PC-3 (cell line): ENCODE measurements at regions not wholly inside any gene's neighbourhood (a gene's known extent, or its start where the extent isn't known, plus 50 kb on each side); places are given as distances from the start of the nearest gene placed in this dataset.

Experiments
- ATAC-seq: fragments of 200-7000 bp; cut with Tn5 transposase; 2 replicates; pipeline ENCODE4 v1.9.1; 2020; ENCODE audit warnings: mild to moderate bottlenecking, moderate library complexity
- BruUV-seq: library from RNA; stranded (reverse); fragments of 400-500 nt; replicated peaks from 2 replicates; lab custom pipeline; 2021; lab: Mats Ljungman, UMichigan
- CTCF ChIA-PET: fragments of 300-600 bp; sonication (Branson Sonifier 250); formaldehyde crosslinking; loops from one replicate; lab custom pipeline; 2022; ENCODE audit warnings: antibody characterized with exemption; lab: Charles Lee
- POLR2A ChIA-PET: fragments of 300-600 bp; sonication (Branson Sonifier 250); formaldehyde crosslinking; loops from one replicate; lab custom pipeline; 2022; ENCODE audit warnings: antibody characterized with exemption; ENCODE audit not compliant: unreplicated experiment; lab: Charles Lee
- DNase-seq: peaks from one replicate; pipeline ENCODE4 v3.0.0-alpha.2; 2015
- H2AFZ ChIP-seq: fragments of 300-600 bp; sonication (generic); 2 replicates; pipeline ENCODE4 v1.6.0; 2016; ENCODE audit warnings: antibody characterized with exemption, low read length
- H3F3A ChIP-seq: fragments of 300-600 bp; sonication (generic); one replicate; pipeline ENCODE4 v1.6.0; 2017; ENCODE audit warnings: antibody characterized with exemption, low read length, control low read depth, mild to moderate bottlenecking; ENCODE audit not compliant: unreplicated experiment
- H3K27ac ChIP-seq: fragments of 300-600 bp; sonication (generic); 2 replicates; pipeline ENCODE4 v1.5.1; 2016; ENCODE audit warnings: mild to moderate bottlenecking, low read length
- H3K27me3 ChIP-seq: fragments of 300-600 bp; sonication (generic); 2 replicates; pipeline ENCODE4 v1.6.1; 2016; ENCODE audit warnings: low read length, mixed read lengths
- H3K36me3 ChIP-seq: fragments of 300-600 bp; sonication (generic); 2 replicates; pipeline ENCODE4 v1.6.1; 2016; ENCODE audit warnings: low read depth, mixed run types, low read length, mixed read lengths
- H3K4me1 ChIP-seq: fragments of 300-600 bp; sonication (generic); 2 replicates; pipeline ENCODE4 v1.5.1; 2016; ENCODE audit warnings: low read length; ENCODE audit not compliant: insufficient read depth
- H3K4me2 ChIP-seq: fragments of 300-600 bp; sonication (generic); 2 replicates; pipeline ENCODE4 v1.6.0; 2016; ENCODE audit warnings: low read length
- H3K4me3 ChIP-seq: fragments of 300-600 bp; sonication (generic); 2 replicates; pipeline ENCODE4 v1.5.1; 2016; ENCODE audit warnings: mild to moderate bottlenecking, low read length, mixed read lengths
- H3K79me2 ChIP-seq: fragments of 300-600 bp; sonication (generic); 2 replicates; pipeline ENCODE4 v1.6.1; 2017; ENCODE audit warnings: low read length, mixed read lengths
- H3K9ac ChIP-seq: fragments of 300-600 bp; sonication (generic); 2 replicates; pipeline ENCODE4 v1.6.0; 2016; ENCODE audit warnings: mild to moderate bottlenecking, low read length
- H3K9me2 ChIP-seq: fragments of 300-600 bp; sonication (generic); replicated peaks from 2 replicates; pipeline ENCODE4 v1.6.1; 2016; ENCODE audit warnings: mixed run types, low read length, mixed read lengths
- H3K9me3 ChIP-seq: fragments of 300-600 bp; sonication (generic); 2 replicates; pipeline ENCODE4 v1.6.1; 2016; ENCODE audit warnings: low read length, mixed read lengths
- H4K20me1 ChIP-seq: fragments of 300-600 bp; sonication (generic); 2 replicates; pipeline ENCODE4 v1.6.1; 2016; ENCODE audit warnings: low read length, mixed read lengths
- EZH2 ChIP-seq: fragments of 300-600 bp; sonication (generic); IDR thresholded peaks from one replicate; pipeline ENCODE4 v1.6.1; 2017; ENCODE audit warnings: antibody characterized with exemption, mild to moderate bottlenecking, low read length; ENCODE audit not compliant: unreplicated experiment
- EZH2phosphoT487 ChIP-seq: fragments of 300-600 bp; sonication (generic); IDR thresholded peaks from 2 replicates; pipeline ENCODE4 v1.6.1; 2018; ENCODE audit warnings: mild to moderate bottlenecking, antibody characterized with exemption, low read length, borderline replicate concordance
- intact Hi-C: fragments of 100-400 bp; cut with micrococcal nuclease; formaldehyde crosslinking; loops from 2 replicates; pipeline ENCODE4 v1.9.0; 2023
- TF ChIP-seq, protein P1 (sequence below): fragments of 300-600 bp; sonication (generic); conservative IDR thresholded peaks from 2 replicates; pipeline ENCODE4 v1.5.1; 2017; ENCODE audit warnings: antibody characterized with exemption, low read depth, mild to moderate bottlenecking, low read length

DNA sequence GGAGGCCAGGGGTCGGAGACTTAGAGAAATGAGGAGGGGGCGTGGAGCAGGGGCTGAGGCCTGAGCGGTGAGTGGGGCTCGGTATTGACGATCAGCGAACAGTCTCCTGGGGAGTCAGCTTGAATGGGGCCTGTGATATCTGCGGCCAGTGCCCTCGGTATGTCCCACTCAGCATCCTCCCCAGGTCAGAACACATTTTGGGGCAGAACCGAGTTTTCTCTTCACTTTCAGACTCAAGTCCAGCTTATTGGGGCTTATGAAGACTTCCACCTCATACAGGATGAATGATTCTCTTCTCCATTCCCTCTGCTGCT lies 82.6 kb downstream of the RRM2 start:
- no peaks in the 10 kb centered on the region for H3K36me3 ChIP-seq
- CTCF ChIA-PET, result no interaction called here
- no peak for ATAC-seq
- H3K4me3 ChIP-seq, result no peak overlapping the region
- intact Hi-C loops, result no loop called here
- H3K9ac ChIP-seq, result no peak overlapping the region
- H3K27ac ChIP-seq, result no peak overlapping the region
- H2AFZ ChIP-seq, result no peak overlapping the region
- no peaks in the 10 kb centered on the region for H3K9me3 ChIP-seq
- no peaks in the 10 kb centered on the region for H3F3A ChIP-seq
- BruUV-seq, result no TSS peak
- H3K79me2 ChIP-seq, result no peaks in the 10 kb centered on the region
- TF ChIP-seq EZH2phosphoT487 (no peak), EZH2 (no peak)
- TF ChIP-seq, protein P1, sequence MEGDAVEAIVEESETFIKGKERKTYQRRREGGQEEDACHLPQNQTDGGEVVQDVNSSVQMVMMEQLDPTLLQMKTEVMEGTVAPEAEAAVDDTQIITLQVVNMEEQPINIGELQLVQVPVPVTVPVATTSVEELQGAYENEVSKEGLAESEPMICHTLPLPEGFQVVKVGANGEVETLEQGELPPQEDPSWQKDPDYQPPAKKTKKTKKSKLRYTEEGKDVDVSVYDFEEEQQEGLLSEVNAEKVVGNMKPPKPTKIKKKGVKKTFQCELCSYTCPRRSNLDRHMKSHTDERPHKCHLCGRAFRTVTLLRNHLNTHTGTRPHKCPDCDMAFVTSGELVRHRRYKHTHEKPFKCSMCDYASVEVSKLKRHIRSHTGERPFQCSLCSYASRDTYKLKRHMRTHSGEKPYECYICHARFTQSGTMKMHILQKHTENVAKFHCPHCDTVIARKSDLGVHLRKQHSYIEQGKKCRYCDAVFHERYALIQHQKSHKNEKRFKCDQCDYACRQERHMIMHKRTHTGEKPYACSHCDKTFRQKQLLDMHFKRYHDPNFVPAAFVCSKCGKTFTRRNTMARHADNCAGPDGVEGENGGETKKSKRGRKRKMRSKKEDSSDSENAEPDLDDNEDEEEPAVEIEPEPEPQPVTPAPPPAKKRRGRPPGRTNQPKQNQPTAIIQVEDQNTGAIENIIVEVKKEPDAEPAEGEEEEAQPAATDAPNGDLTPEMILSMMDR, result no peak
- no peaks in the 10 kb centered on the region for H3K27me3 ChIP-seq
- no peaks in the 10 kb centered on the region for H4K20me1 ChIP-seq
- H3K9me2 ChIP-seq, result no peaks in the 10 kb centered on the region
- H3K4me1 ChIP-seq, result no peaks in the 10 kb centered on the region
- POLR2A ChIA-PET, result no interaction called here
- H3K4me2 ChIP-seq, result no peak overlapping the region
- no peak for DNase-seq

DNA sequence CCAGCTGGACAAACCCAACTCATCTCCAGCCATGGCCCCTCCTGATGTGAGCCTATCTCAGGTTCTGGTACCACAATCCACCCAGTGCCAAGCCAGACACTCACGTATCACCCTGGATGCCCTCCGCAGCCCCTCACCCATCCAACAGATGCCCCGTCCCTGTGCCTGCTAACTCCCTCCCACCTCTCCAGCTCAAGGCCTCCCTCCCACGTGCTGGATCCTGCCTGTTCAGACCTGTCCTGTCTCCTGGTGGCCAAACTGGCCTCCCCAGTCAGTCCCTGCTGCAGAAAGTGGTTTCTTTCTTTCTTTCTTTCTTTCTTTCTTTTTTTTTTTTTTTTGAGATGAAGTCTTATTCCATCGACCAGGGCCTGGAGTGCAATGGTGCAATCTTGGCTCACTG lies 86.2 kb downstream of the RRM2 start:
- no TSS peak for BruUV-seq
- H3K4me2 ChIP-seq, result no peak overlapping the region
- ATAC-seq (no peak), DNase-seq (no peak)
- H3K4me1 ChIP-seq, result no peaks in the 10 kb centered on the region
- POLR2A ChIA-PET, result no interaction called here
- H3K36me3 ChIP-seq, result no peaks in the 10 kb centered on the region
- H2AFZ ChIP-seq, result no peak overlapping the region
- H3K27ac ChIP-seq, result no peak overlapping the region
- no peaks in the 10 kb centered on the region for H3K27me3 ChIP-seq
- no peaks in the 10 kb centered on the region for H3K9me3 ChIP-seq
- CTCF ChIA-PET, result no interaction called here
- H3K4me3 ChIP-seq, result no peak overlapping the region
- no peaks in the 10 kb centered on the region for H3K79me2 ChIP-seq
- no peak for TF ChIP-seq EZH2phosphoT487
- TF ChIP-seq, protein P1, result no peak
- H3K9ac ChIP-seq, result no peak overlapping the region
- intact Hi-C loops, result no loop called here
- no peaks in the 10 kb centered on the region for H3F3A ChIP-seq
- no peaks in the 10 kb centered on the region for H4K20me1 ChIP-seq
- H3K9me2 ChIP-seq, result no peaks in the 10 kb centered on the region

DNA sequence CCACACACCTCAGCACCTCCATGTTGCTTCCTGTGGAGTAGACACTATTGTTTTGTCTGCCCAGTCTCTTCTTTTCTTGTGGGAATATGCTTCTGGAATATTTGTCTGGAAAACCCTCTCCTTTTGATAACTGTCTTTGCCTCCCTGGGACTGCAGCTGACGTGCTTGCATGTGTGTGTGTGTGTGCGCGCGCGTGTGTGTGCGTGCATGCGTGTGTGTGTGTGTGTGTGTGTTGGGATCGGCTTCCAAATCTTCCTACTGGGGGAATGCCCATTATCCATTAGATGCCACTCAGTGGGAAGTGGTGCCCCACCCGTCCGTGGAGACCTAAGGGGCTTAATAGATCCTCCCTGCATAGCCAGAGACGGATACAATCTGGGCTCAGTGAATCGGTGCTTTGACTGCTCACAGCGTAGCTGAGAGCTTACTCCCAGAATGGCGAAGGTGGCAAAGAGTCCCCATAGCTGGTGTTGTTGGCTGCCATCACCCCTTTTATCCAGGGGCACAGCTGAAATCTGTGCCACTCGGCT lies 86.9 kb downstream of the RRM2 start:
- no peak overlapping the region for H3K27ac ChIP-seq
- no peaks in the 10 kb centered on the region for H3K9me3 ChIP-seq
- ChIA-PET CTCF (no interaction called here), POLR2A (no interaction called here)
- ATAC-seq (no peak), DNase-seq (no peak)
- H3K9me2 ChIP-seq, result no peaks in the 10 kb centered on the region
- no TSS peak for BruUV-seq
- H3K4me2 ChIP-seq, result no peak overlapping the region
- no peaks in the 10 kb centered on the region for H3K4me1 ChIP-seq
- H2AFZ ChIP-seq, result no peak overlapping the region
- H3K27me3 ChIP-seq, result no peaks in the 10 kb centered on the region
- H3K36me3 ChIP-seq, result no peaks in the 10 kb centered on the region
- no peaks in the 10 kb centered on the region for H3K79me2 ChIP-seq
- H3K4me3 ChIP-seq, result no peak overlapping the region
- no peaks in the 10 kb centered on the region for H4K20me1 ChIP-seq
- H3K9ac ChIP-seq, result no peak overlapping the region
- no peaks in the 10 kb centered on the region for H3F3A ChIP-seq
- TF ChIP-seq EZH2phosphoT487 (no peak), EZH2 (no peak)
- TF ChIP-seq, protein P1, result no peak
- intact Hi-C loops, result no loop called here
